NT2/D1 (cell line): ENCODE measurements at regions not wholly inside any gene's neighbourhood (a gene's known extent, or its start where the extent isn't known, plus 50 kb on each side); places are given as distances from the start of the nearest gene placed in this dataset.

ENCODE experiments used
- YY1 ChIP-seq: IDR thresholded peaks from 2 replicates; pipeline ENCODE4 v1.6.1; 2011; ENCODE audit not compliant: insufficient read length, insufficient read depth
- ZNF274 ChIP-seq: IDR thresholded peaks from 2 replicates; pipeline ENCODE4 v1.6.1; 2011; ENCODE audit warnings: mild to moderate bottlenecking, low read depth, low read length

GRCh38 chr2:45192481-45192880, 183.2 kb upstream of the SIX2 start:
- TF ChIP-seq YY1 (no peak), ZNF274 (no peak)
